H1 (cell line): ENCODE measurements at regions not wholly inside any gene's neighbourhood (a gene's known extent, or its start where the extent isn't known, plus 50 kb on each side); places are given as distances from the start of the nearest gene placed in this dataset.

Experiments
- CTCF ChIA-PET: fragments of 300-600 bp; sonication (Branson Sonifier 250); formaldehyde crosslinking; loops from one replicate; lab custom pipeline; 2021; ENCODE audit not compliant: partially characterized antibody; lab: Charles Lee
- POLR2A ChIA-PET: fragments of 300-600 bp; sonication (Branson Sonifier 250); formaldehyde crosslinking; loops from one replicate; lab custom pipeline; 2021; ENCODE audit warnings: inconsistent platforms; ENCODE audit not compliant: partially characterized antibody; lab: Charles Lee
- DNase-seq, 2 experiments: peaks; one replicate each; pipeline versions ENCODE4 v3.0.0 to v3.0.0-alpha.2; 2010 to 2022; ENCODE audit warnings: low spot score in 2 of 2, low read depth in 1 of 2, mixed read lengths in 1 of 2
- FAIRE-seq: peaks from 2 replicates; lab custom pipeline; 2011; peaks lifted over from hg19 to GRCh38; lab: Jason Lieb, UNC
- H2AFZ ChIP-seq: 2 replicates; pipeline ENCODE4 v1.8.1; 2012; ENCODE audit warnings: low read length, inconsistent platforms
- H2AK5ac ChIP-seq: 2 replicates; pipeline ENCODE4 v1.6.1; 2013; ENCODE audit warnings: low read depth, low read length
- H2BK120ac ChIP-seq: replicated peaks from 2 replicates; pipeline ENCODE3; 2013; ENCODE audit warnings: low read depth, low read length, inconsistent platforms
- H2BK12ac ChIP-seq: 2 replicates; pipeline ENCODE4 v1.6.1; 2013; ENCODE audit warnings: low read depth, low read length
- H2BK15ac ChIP-seq: 2 replicates; pipeline ENCODE4 v1.6.1; 2013; ENCODE audit warnings: low read length
- H2BK20ac ChIP-seq: 2 replicates; pipeline ENCODE4 v1.6.1; 2013; ENCODE audit warnings: low read length
- H2BK5ac ChIP-seq: 2 replicates; pipeline ENCODE4 v1.6.1; 2013; ENCODE audit warnings: low read depth, low read length
- H3K14ac ChIP-seq: 2 replicates; pipeline ENCODE4 v1.6.1; 2013; ENCODE audit warnings: inconsistent platforms; ENCODE audit not compliant: insufficient read length
- H3K18ac ChIP-seq: 2 replicates; pipeline ENCODE4 v1.6.1; 2013; ENCODE audit warnings: low read length; ENCODE audit errors: extremely low read depth
- H3K23ac ChIP-seq: 2 replicates; pipeline ENCODE4 v1.6.1; 2013; ENCODE audit warnings: inconsistent platforms; ENCODE audit not compliant: insufficient read length
- H3K23me2 ChIP-seq: 2 replicates; pipeline ENCODE4 v1.6.1; 2013; ENCODE audit warnings: low read depth, low read length
- H3K27ac ChIP-seq: 2 replicates; pipeline ENCODE4 v1.6.1; 2011; ENCODE audit warnings: low read depth, low read length, inconsistent platforms
- H3K27me3 ChIP-seq, 4 experiments: replicated peaks in 1 of 4; 1 replicate in 1 of 4; 2 replicates in 3 of 4; pipeline versions ENCODE4 v1.6.1 to v1.8.1; 2011 to 2013; ENCODE audit warnings: low read length in 3 of 4, mild to moderate bottlenecking in 3 of 4, inconsistent platforms in 2 of 4, mixed read lengths in 2 of 4, moderate library complexity in 1 of 4; ENCODE audit not compliant: control insufficient read depth in 3 of 4, insufficient read depth in 3 of 4; ENCODE audit errors: extremely low read depth in 1 of 4
- H3K36me3 ChIP-seq, 4 experiments: 2 replicates each; pipeline versions ENCODE4 v1.6.1 to v1.8.1; 2011 to 2013; ENCODE audit warnings: mild to moderate bottlenecking in 4 of 4, low read length in 3 of 4, moderate library complexity in 2 of 4, control low read depth in 1 of 4, inconsistent platforms in 1 of 4; ENCODE audit not compliant: insufficient read depth in 4 of 4, control insufficient read depth in 2 of 4
- H3K4ac ChIP-seq: replicated peaks from 2 replicates; pipeline ENCODE3; 2013; ENCODE audit warnings: low read length, low read depth, mixed read lengths, inconsistent platforms; ENCODE audit not compliant: insufficient read length
- H3K4me1 ChIP-seq, 4 experiments: replicated peaks in 1 of 4; 1 replicate in 1 of 4; 2 replicates in 3 of 4; pipeline versions ENCODE4 v1.6.1 to v1.8.1; 2011 to 2013; ENCODE audit warnings: low read length in 3 of 4, inconsistent platforms in 2 of 4, mixed read lengths in 1 of 4; ENCODE audit not compliant: insufficient read depth in 4 of 4, control insufficient read depth in 3 of 4
- H3K4me2 ChIP-seq, 2 experiments: 2 replicates each; pipeline versions ENCODE4 v1.6.1 to v1.8.1; 2011 to 2013; ENCODE audit warnings: low read depth in 2 of 2, low read length in 2 of 2, control low read depth in 1 of 2, inconsistent platforms in 1 of 2, mild to moderate bottlenecking in 1 of 2; ENCODE audit not compliant: insufficient read depth in 1 of 2
- H3K4me3 ChIP-seq, 4 experiments: fragments of 200-600, 300-600 bp in 1 of 4; sonication (generic), shearing (Covaris generic), sonication (Bioruptor Twin) in 1 of 4; 2 replicates each; pipeline versions ENCODE4 v1.5.1 to v1.8.1; 2011 to 2016; ENCODE audit warnings: low read length in 4 of 4, low read depth in 3 of 4, control low read depth in 2 of 4, inconsistent platforms in 2 of 4, mild to moderate bottlenecking in 2 of 4, mixed read lengths in 1 of 4, moderate library complexity in 1 of 4; ENCODE audit not compliant: insufficient read depth in 2 of 4; ENCODE audit errors: extremely low read depth in 1 of 4
- H3K56ac ChIP-seq: replicated peaks from 2 replicates; pipeline ENCODE3; 2013; ENCODE audit warnings: low read depth, mild to moderate bottlenecking, mixed read lengths, low read length, inconsistent platforms; ENCODE audit not compliant: insufficient read length
- H3K79me1 ChIP-seq: 2 replicates; pipeline ENCODE4 v1.6.1; 2013; ENCODE audit warnings: low read depth, low read length, control low read depth
- H3K79me2 ChIP-seq, 2 experiments: 2 replicates each; pipeline versions ENCODE4 v1.6.1 to v1.8.1; 2012 to 2013; ENCODE audit warnings: low read length in 2 of 2, mild to moderate bottlenecking in 2 of 2, inconsistent platforms in 1 of 2; ENCODE audit not compliant: insufficient read depth in 2 of 2, control insufficient read depth in 1 of 2
- H3K9ac ChIP-seq, 4 experiments: replicated peaks in 1 of 4; 1 replicate in 1 of 4; 2 replicates in 3 of 4; pipeline versions ENCODE4 v1.6.1 to v1.8.1; 2011 to 2013; ENCODE audit warnings: low read depth in 3 of 4, low read length in 3 of 4, control low read depth in 2 of 4, mild to moderate bottlenecking in 2 of 4, moderate library complexity in 2 of 4, inconsistent platforms in 1 of 4; ENCODE audit errors: extremely low read depth in 1 of 4
- H3K9me3 ChIP-seq, 2 experiments: 2 replicates each; pipeline versions ENCODE4 v1.6.1 to v1.8.1; 2012 to 2013; ENCODE audit warnings: mild to moderate bottlenecking in 2 of 2, moderate library complexity in 2 of 2, control low read depth in 1 of 2, inconsistent platforms in 1 of 2, low read depth in 1 of 2, low read length in 1 of 2, mixed read lengths in 1 of 2; ENCODE audit not compliant: insufficient read depth in 2 of 2
- H4K20me1 ChIP-seq, 2 experiments: replicated peaks in 1 of 2; 2 replicates each; pipeline versions ENCODE3 to v1.8.1; 2011 to 2013; ENCODE audit warnings: inconsistent platforms in 2 of 2, low read length in 2 of 2, mild to moderate bottlenecking in 1 of 2; ENCODE audit not compliant: insufficient read depth in 2 of 2, control insufficient read depth in 1 of 2
- H4K5ac ChIP-seq: 2 replicates; pipeline ENCODE4 v1.6.1; 2013; ENCODE audit warnings: low read length, low read depth, mixed read lengths, inconsistent platforms; ENCODE audit not compliant: insufficient read length
- H4K8ac ChIP-seq: 2 replicates; pipeline ENCODE4 v1.8.0; 2013; ENCODE audit warnings: mild to moderate bottlenecking, moderate library complexity, low read length, inconsistent platforms; ENCODE audit not compliant: insufficient read depth; ENCODE audit errors: extremely low read depth
- H4K91ac ChIP-seq: replicated peaks from 2 replicates; pipeline ENCODE3; 2013; ENCODE audit warnings: low read length, mixed read lengths, inconsistent platforms; ENCODE audit not compliant: insufficient read length
- ASH2L ChIP-seq: fragments of 200-600, 300-600 bp; sonication (generic); IDR thresholded peaks from one replicate; pipeline ENCODE4 v1.7.1; 2017; ENCODE audit warnings: low read length
- BACH1 ChIP-seq: IDR thresholded peaks from 2 replicates; pipeline ENCODE4 v1.6.1; 2012; ENCODE audit warnings: low read length, improper control_type of control experiment
- CBX5 ChIP-seq: fragments of 300-800, 300-1000 bp; sonication (generic); IDR thresholded peaks from 2 replicates; pipeline ENCODE4 v1.7.1; 2016; ENCODE audit warnings: antibody characterized with exemption, low read length, low read depth
- CHD1 ChIP-seq: IDR thresholded peaks from 2 replicates; pipeline ENCODE4 v1.6.1; 2012; ENCODE audit warnings: low read depth, low read length, improper control_type of control experiment
- CREB1 ChIP-seq: IDR thresholded peaks from 2 replicates; pipeline ENCODE4 v1.6.1; 2012; ENCODE audit warnings: inconsistent platforms
- EP300 ChIP-seq, 2 experiments: IDR thresholded peaks; 1 replicate in 1 of 2; 2 replicates in 1 of 2; pipeline ENCODE4 v1.6.1; 2011 to 2012; ENCODE audit warnings: low read depth in 2 of 2, low read length in 2 of 2, mild to moderate bottlenecking in 2 of 2, borderline replicate concordance in 1 of 2, inconsistent platforms in 1 of 2, moderate library complexity in 1 of 2
- HDAC2 ChIP-seq, 2 experiments: fragments of 300-600 bp in 1 of 2; sonication (generic) in 1 of 2; IDR thresholded peaks; 2 replicates each; pipeline ENCODE4 v1.6.1; 2011 to 2012; ENCODE audit warnings: low read depth in 2 of 2, low read length in 2 of 2, mild to moderate bottlenecking in 2 of 2, moderate library complexity in 2 of 2, borderline replicate concordance in 1 of 2, inconsistent platforms in 1 of 2
- MAFK ChIP-seq: IDR thresholded peaks from 2 replicates; pipeline ENCODE4 v1.6.1; 2012; ENCODE audit warnings: low read depth, mild to moderate bottlenecking, improper control_type of control experiment, low read length
- NRF1 ChIP-seq: IDR thresholded peaks from 2 replicates; pipeline ENCODE4 v1.6.1; 2011; ENCODE audit warnings: mild to moderate bottlenecking, low read depth, low read length, improper control_type of control experiment
- RAD21 ChIP-seq, 2 experiments: IDR thresholded peaks in 1 of 2; conservative IDR thresholded peaks in 1 of 2; 2 replicates each; pipeline ENCODE4 v1.6.1; 2011; ENCODE audit warnings: low read depth in 2 of 2, low read length in 2 of 2, improper control_type of control experiment in 1 of 2, inconsistent platforms in 1 of 2, mild to moderate bottlenecking in 1 of 2, moderate library complexity in 1 of 2
- SIN3A ChIP-seq, 2 experiments: IDR thresholded peaks in 1 of 2; conservative IDR thresholded peaks in 1 of 2; 2 replicates each; pipeline ENCODE4 v1.6.1; 2011 to 2012; ENCODE audit warnings: low read length in 2 of 2, improper control_type of control experiment in 1 of 2, low read depth in 1 of 2, mild to moderate bottlenecking in 1 of 2
- TEAD4 ChIP-seq: IDR thresholded peaks from 2 replicates; pipeline ENCODE4 v1.6.1; 2012; ENCODE audit warnings: low read depth, low read length, inconsistent platforms, mixed read lengths
- ZNF274 ChIP-seq: IDR thresholded peaks from 2 replicates; pipeline ENCODE4 v1.7.0; 2012; ENCODE audit warnings: low read length, borderline replicate concordance; ENCODE audit errors: extremely low read depth
- WGBS, 2 experiments: shearing (Covaris generic) in 1 of 2; methylation state at CpG; one replicate each; pipeline versions ENCODE4 v1.1.6 to v1.1.7; 2013 to 2015; ENCODE audit warnings: low lambda C conversion rate in 2 of 2, mixed read lengths in 2 of 2, inconsistent platforms in 1 of 2, low coverage in 1 of 2, missing lambda C conversion rate in 1 of 2; ENCODE audit not compliant: insufficient replicate concordance in 2 of 2, insufficient coverage in 1 of 2, insufficient read length in 1 of 2; ENCODE audit errors: extremely low coverage in 1 of 2, missing lambda C conversion rate in 1 of 2; 5-methylcytosine and 5-hydroxymethylcytosine counted together

DNA sequence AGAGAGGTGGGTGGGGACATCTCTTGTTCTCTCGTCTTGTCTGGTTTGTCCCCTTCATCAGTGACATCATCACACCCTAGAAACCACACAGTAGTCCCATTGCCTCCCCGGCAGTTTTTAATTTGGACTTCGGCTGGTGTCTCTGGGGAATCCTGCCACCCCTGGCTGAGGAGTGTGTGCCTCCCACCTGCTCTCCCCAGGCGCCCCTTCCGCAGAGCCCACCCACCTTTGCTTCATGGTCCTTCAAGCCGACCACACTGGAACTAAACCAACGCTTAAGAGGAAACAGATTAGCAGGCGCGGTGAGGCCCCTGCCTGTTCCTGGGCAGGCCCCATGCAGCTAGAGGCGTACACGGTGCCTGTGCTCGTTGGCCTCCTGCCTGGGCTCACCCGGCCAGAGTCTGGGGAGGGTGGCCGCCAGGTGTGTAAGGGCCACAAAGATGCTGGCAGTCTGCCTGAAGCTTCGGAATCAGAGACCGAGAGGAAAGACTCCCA is 107.6 kb upstream of the SPRY4 start:
- Histone ChIP-seq H3K56ac (no peak overlapping the region), H2BK120ac (no peak overlapping the region), H3K9me3 (no peaks in the 10 kb centered on the region), H3K4ac (no peak overlapping the region), H3K79me2 (no peaks in the 10 kb centered on the region), H3K23ac (no peak overlapping the region), H3K27me3 (peaks cover 0 to 2% (median under 1%) of the 10 kb centered on the region in 4 experiments; a peak in 2 of 7 replicates), H2BK5ac (no peak overlapping the region), H3K4me2 (no peak overlapping the region), H3K9ac (no peak overlapping the region), H2BK15ac (no peak overlapping the region), H3K4me1 (peaks cover 2 to 9% (median 6%) of the 10 kb centered on the region in 4 experiments; a peak in 5 of 7 replicates), H4K5ac (no peak overlapping the region), H2BK12ac (no peak overlapping the region; the same call in 1 of the 2 replicates), H3K14ac (no peak overlapping the region), H3K18ac (no peak overlapping the region), H3K23me2 (no peaks in the 10 kb centered on the region), H3K36me3 (no peaks in the 10 kb centered on the region), H4K8ac (no peak overlapping the region), H3K4me3 (no peak overlapping the region), H4K20me1 (no peaks in the 10 kb centered on the region), H2AFZ (no peak overlapping the region), H3K27ac (no peak overlapping the region), H2AK5ac (no peak overlapping the region), H2BK20ac (no peak overlapping the region; the same call in 1 of the 2 replicates), H3K79me1 (no peaks in the 10 kb centered on the region), H4K91ac (no peak overlapping the region)
- TF ChIP-seq TEAD4, result no peak
- no peak for TF ChIP-seq NRF1
- no peak for TF ChIP-seq HDAC2 (IDR thresholded peaks at IDR 0.05; ENCODE audit: borderline replicate concordance in 1 of 2, low read depth in 2 of 2, low read length in 2 of 2)
- no peak for TF ChIP-seq RAD21 (IDR thresholded peaks at IDR 0.05 in 1 of 2, conservative IDR thresholded peaks at IDR 0.05 in 1 of 2; ENCODE audit: low read depth in 2 of 2, low read length in 2 of 2)
- TF ChIP-seq ZNF274, result no peak
- TF ChIP-seq CREB1, result no peak
- no peak for TF ChIP-seq ASH2L
- no peak for TF ChIP-seq CHD1
- TF ChIP-seq BACH1, result no peak
- TF ChIP-seq EP300 (IDR thresholded peaks at IDR 0.05; ENCODE audit: borderline replicate concordance in 1 of 2, low read depth in 2 of 2, low read length in 2 of 2), result no peak
- TF ChIP-seq CBX5, result no peak
- no peak for TF ChIP-seq MAFK
- no peak for TF ChIP-seq SIN3A (conservative IDR thresholded peaks at IDR 0.05 in 1 of 2, IDR thresholded peaks at IDR 0.05 in 1 of 2; ENCODE audit: low read depth in 1 of 2, low read length in 2 of 2)
- DNase-seq, result no peak
- no peak for FAIRE-seq
- ChIA-PET CTCF (interaction anchor here (0.7 kb wide), 1 partner anchor 13 kb away, joined by 3 read pairs; no protein-coding TSS in a partner anchor), POLR2A (no interaction called here)
- 92% methylated on average over 16 of the region's 16 CpGs; no CpG with 5 or more reads in 1 of the 2 experiments for WGBS, 2 experiments
